WTC11 (cell line): ENCODE measurements at regions not wholly inside any gene's neighbourhood (a gene's known extent, or its start where the extent isn't known, plus 50 kb on each side); places are given as distances from the start of the nearest gene placed in this dataset.

Experiments used
- CTCF ChIP-seq: fragments of 200-600 bp; IDR thresholded peaks from 2 replicates; pipeline ENCODE4 v1.8.0; 2022; ENCODE audit warnings: antibody characterized with exemption
- E2F4 ChIP-seq: sonication (generic); formaldehyde crosslinking; IDR thresholded peaks from 2 replicates; pipeline ENCODE4 v1.8.1; 2022; ENCODE audit warnings: low read depth, mild to moderate bottlenecking, moderate library complexity, missing genetic modification reagents, borderline replicate concordance
- MLX ChIP-seq: sonication (generic); formaldehyde crosslinking; IDR thresholded peaks from 2 replicates; pipeline ENCODE4 v1.8.1; 2023; ENCODE audit warnings: mild to moderate bottlenecking, missing genetic modification reagents, moderate library complexity
- TEAD4 ChIP-seq: sonication (generic); formaldehyde crosslinking; IDR thresholded peaks from 2 replicates; pipeline ENCODE4 v1.8.0; 2022; ENCODE audit warnings: mild to moderate bottlenecking, missing genetic modification reagents

- TF ChIP-seq CTCF (no peak), MLX (no peak), E2F4 (CRISPR knock-in tag) (no peak), TEAD4 (no peak)
Measured at GRCh38 chr12:116664085-116664484, 73.8 kb downstream of the SPRING1 start.
